T-helper 1 cell treated with Interleukin-12 subunit alpha and Interleukin-12 subunit beta and Interleukin-4 antibody, amounts not matched to agents 30 μg/mL and 1 μg/mL, for 36 hours (primary cell): ENCODE measurements at regions not wholly inside any gene's neighbourhood (a gene's known extent, or its start where the extent isn't known, plus 50 kb on each side); places are given as distances from the start of the nearest gene placed in this dataset.

Experiments used
- H3K27ac Mint-ChIP-seq: one replicate; pipeline ENCODE4 v1.8.0; 2021; ENCODE audit warnings: mild to moderate bottlenecking, mixed read lengths
- H3K27me3 Mint-ChIP-seq: one replicate; pipeline ENCODE4 v1.8.0; 2021; ENCODE audit warnings: low read depth, mixed read lengths
- H3K36me3 Mint-ChIP-seq: one replicate; pipeline ENCODE4 v1.8.0; 2021; ENCODE audit warnings: low read depth, mixed read lengths
- H3K4me1 Mint-ChIP-seq: one replicate; pipeline ENCODE4 v1.8.0; 2021; ENCODE audit warnings: low read depth, mixed read lengths
- H3K4me3 Mint-ChIP-seq: one replicate; pipeline ENCODE4 v1.8.0; 2021; ENCODE audit warnings: mild to moderate bottlenecking, moderate library complexity, mixed read lengths
- H3K9me3 Mint-ChIP-seq: one replicate; pipeline ENCODE4 v1.8.0; 2021; ENCODE audit warnings: mixed read lengths

DNA sequence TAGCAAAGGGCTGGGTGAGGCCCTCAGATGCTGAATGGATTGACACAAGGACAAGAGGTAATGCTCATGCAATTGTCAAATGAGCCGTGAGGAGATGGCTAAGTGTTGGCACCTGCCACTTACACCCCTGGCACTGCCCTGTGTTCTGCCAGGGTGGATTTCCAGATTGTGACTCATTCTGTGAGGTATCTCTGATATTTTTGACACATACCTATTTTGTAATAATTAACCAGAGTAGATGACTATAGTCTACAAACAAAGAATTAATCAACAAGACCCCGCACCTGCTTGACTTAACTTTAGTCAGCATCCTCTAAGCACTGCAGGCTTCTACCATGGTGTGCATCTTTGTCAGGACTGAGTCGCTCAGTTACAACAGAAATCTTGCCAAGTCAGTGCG is 200.8 kb downstream of the DIRAS2 start:
- Mint-ChIP-seq H3K27ac (no peak overlapping the region), H3K4me1 (no peaks in the 10 kb centered on the region), H3K36me3 (no peaks in the 10 kb centered on the region), H3K9me3 (peaks cover 6% of the 10 kb centered on the region), H3K27me3 (peaks cover 20% of the 10 kb centered on the region), H3K4me3 (no peak overlapping the region)

DNA sequence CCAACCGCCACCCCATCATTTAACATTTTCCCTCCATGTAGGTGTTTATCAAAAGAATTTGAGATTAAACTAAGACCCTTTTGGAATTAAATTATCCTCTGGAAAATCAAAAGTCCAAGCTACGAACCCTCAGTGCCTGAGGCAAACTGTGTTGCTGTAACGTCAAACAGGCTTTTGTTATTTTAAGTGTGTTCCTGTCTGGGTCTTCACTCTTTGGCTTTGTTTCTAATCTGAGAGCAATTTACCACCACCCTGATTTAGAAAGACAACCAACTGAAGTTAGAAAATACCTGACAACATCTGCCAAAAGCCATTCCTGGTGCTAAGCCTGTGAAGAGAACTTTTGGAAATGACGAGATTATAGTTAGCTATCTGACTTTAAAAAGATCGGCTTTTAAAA is 199.9 kb downstream of the DIRAS2 start:
- no peak overlapping the region for H3K27ac Mint-ChIP-seq
- H3K4me3 Mint-ChIP-seq, result no peak overlapping the region
- peaks cover 6% of the 10 kb centered on the region for H3K9me3 Mint-ChIP-seq
- no peaks in the 10 kb centered on the region for H3K36me3 Mint-ChIP-seq
- H3K4me1 Mint-ChIP-seq, result no peaks in the 10 kb centered on the region
- H3K27me3 Mint-ChIP-seq, result peaks cover 20% of the 10 kb centered on the region

DNA sequence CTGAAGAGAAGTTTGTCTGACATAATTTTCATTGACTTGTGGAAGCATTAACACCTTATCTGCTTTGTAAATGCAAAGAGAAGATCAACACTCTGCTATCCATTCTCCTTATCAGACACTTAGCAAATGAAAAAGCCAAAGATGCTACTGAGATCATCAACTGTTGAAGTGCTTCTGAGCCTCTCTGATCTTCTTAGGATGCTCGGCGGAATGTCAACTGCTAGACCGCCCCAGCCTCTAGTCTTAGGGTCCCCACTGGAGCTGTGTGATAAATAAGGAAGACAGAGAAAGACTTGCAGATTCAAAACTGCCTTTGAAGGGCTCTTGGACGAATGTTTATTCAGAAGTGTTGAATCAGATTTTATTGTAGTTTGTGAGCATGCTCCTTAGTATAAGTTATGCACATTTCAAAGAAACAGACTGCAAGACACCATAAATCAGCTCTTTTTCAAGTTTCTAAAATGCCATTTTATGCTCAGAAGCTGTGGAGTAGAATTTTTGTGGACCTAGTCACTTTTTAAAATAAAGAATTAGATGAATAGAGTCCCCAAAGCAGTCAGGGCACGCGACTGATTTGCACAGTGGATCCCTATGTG is 197.9 kb downstream of the DIRAS2 start:
- H3K27me3 Mint-ChIP-seq, result peaks cover 13% of the 10 kb centered on the region
- H3K27ac Mint-ChIP-seq, result no peak overlapping the region
- no peaks in the 10 kb centered on the region for H3K36me3 Mint-ChIP-seq
- H3K9me3 Mint-ChIP-seq, result peaks cover 4% of the 10 kb centered on the region
- H3K4me1 Mint-ChIP-seq, result no peaks in the 10 kb centered on the region
- no peak overlapping the region for H3K4me3 Mint-ChIP-seq

- Mint-ChIP-seq H3K9me3 (no peaks in the 10 kb centered on the region), H3K36me3 (no peaks in the 10 kb centered on the region), H3K27me3 (peaks cover 9% of the 10 kb centered on the region), H3K4me1 (no peaks in the 10 kb centered on the region), H3K27ac (no peak overlapping the region), H3K4me3 (no peak overlapping the region)
Observed at GRCh38 chr9:90445391-90445790, 197.2 kb downstream of the DIRAS2 start.

DNA sequence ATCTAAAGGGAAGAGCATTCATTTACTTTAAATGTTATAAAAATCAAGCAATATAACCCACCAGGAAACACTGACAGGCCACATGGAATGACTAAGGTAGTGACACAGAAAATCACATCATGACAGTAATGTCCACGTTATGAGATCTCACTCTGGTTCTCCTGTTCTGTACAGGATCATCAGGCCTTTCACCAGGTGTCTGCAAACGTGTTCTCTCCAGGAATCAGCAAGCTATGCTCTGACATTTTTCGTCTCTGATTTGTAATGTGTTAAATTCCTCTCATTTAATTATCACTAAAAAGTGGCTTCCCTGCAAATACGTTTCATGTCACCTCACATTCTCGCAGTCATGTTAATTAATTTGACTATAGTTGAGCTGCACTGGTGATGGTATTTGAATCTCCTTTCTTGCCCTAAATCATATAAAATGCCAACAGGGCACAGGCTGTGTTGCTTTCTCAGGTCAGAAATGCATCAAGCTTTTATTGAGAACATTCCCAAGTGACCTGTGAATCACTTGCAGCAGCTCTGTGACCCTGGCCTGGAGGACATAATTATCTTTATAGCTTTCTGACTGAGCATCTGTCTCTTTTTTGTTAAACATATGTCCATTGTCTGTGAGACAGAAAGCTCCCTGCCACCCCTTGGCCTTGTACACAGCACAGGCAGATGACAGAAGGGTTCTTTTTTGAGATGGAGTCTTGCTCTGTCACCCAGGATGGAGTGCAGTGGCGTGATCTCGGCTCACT is 196.2 kb downstream of the DIRAS2 start:
- peaks cover 9% of the 10 kb centered on the region for H3K27me3 Mint-ChIP-seq
- H3K9me3 Mint-ChIP-seq, result no peaks in the 10 kb centered on the region
- no peak overlapping the region for H3K27ac Mint-ChIP-seq
- no peaks in the 10 kb centered on the region for H3K36me3 Mint-ChIP-seq
- H3K4me1 Mint-ChIP-seq, result no peaks in the 10 kb centered on the region
- H3K4me3 Mint-ChIP-seq, result no peak overlapping the region

GRCh38 chr9:90447773-90448172 is 194.9 kb downstream of the DIRAS2 start:
- Mint-ChIP-seq H3K27me3 (no peaks in the 10 kb centered on the region), H3K4me3 (no peak overlapping the region), H3K36me3 (no peaks in the 10 kb centered on the region), H3K27ac (no peak overlapping the region), H3K4me1 (no peaks in the 10 kb centered on the region), H3K9me3 (no peaks in the 10 kb centered on the region)

- Mint-ChIP-seq H3K9me3 (no peaks in the 10 kb centered on the region), H3K4me3 (no peak overlapping the region), H3K36me3 (no peaks in the 10 kb centered on the region), H3K4me1 (no peaks in the 10 kb centered on the region), H3K27me3 (no peaks in the 10 kb centered on the region), H3K27ac (no peak overlapping the region)
Observed at GRCh38 chr9:90449213-90449925, 193.3 kb downstream of the DIRAS2 start.

DNA sequence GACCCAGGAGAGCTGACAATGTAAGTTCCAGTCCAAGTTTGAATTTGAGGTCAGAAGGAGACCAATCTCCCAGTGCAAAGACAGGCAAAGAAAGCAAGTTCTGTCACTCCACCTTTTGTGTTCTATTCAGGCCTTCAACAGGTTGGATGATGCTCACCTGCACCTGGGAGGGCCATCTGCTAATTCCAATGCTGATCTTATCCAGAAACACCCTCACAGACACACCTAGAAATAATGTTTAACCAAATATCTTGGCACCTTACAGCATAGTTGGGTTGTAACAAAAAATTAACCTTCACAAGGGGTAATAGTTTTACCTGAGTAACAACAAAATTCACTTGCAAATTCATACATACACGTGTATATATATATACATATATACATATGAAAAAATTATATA is 190.8 kb downstream of the DIRAS2 start:
- H3K36me3 Mint-ChIP-seq, result no peaks in the 10 kb centered on the region
- no peak overlapping the region for H3K27ac Mint-ChIP-seq
- no peak overlapping the region for H3K4me3 Mint-ChIP-seq
- H3K9me3 Mint-ChIP-seq, result no peaks in the 10 kb centered on the region
- H3K4me1 Mint-ChIP-seq, result no peaks in the 10 kb centered on the region
- H3K27me3 Mint-ChIP-seq, result no peaks in the 10 kb centered on the region

- no peak overlapping the region for H3K4me3 Mint-ChIP-seq
- H3K4me1 Mint-ChIP-seq, result no peaks in the 10 kb centered on the region
- no peak overlapping the region for H3K27ac Mint-ChIP-seq
- H3K36me3 Mint-ChIP-seq, result no peaks in the 10 kb centered on the region
- no peaks in the 10 kb centered on the region for H3K9me3 Mint-ChIP-seq
- H3K27me3 Mint-ChIP-seq, result no peaks in the 10 kb centered on the region
Observed at GRCh38 chr9:90455316-90455715, 187.3 kb downstream of the DIRAS2 start.

GRCh38 chr9:90457386-90458190 is 185.0 kb downstream of the DIRAS2 start:
- Mint-ChIP-seq H3K4me1 (no peaks in the 10 kb centered on the region), H3K27ac (no peak overlapping the region), H3K4me3 (no peak overlapping the region), H3K9me3 (no peaks in the 10 kb centered on the region), H3K27me3 (peaks cover 6% of the 10 kb centered on the region), H3K36me3 (no peaks in the 10 kb centered on the region)

- Mint-ChIP-seq H3K27ac (no peak overlapping the region), H3K36me3 (no peaks in the 10 kb centered on the region), H3K4me1 (no peaks in the 10 kb centered on the region), H3K27me3 (peaks cover 6% of the 10 kb centered on the region), H3K4me3 (no peak overlapping the region), H3K9me3 (no peaks in the 10 kb centered on the region)
Observed at GRCh38 chr9:90458485-90458884, 184.1 kb downstream of the DIRAS2 start.

DNA sequence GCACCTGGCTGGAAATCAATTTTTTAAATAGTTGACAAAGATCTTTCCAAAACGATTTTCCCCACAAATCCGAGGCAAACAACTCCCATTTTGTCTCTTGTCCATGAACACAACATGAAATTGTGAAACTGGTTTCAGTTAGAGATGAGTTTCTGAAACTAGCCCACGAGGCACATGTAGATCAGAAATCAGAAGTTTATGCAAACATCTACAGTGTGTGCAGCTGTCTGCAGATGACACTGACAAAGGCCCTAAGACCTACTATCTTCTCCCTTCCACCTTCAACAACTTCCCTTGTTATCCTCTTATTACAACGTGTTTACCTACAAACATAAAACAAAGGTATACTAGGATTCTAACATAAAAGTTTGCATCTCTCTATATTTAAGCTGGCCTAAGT is 183.3 kb downstream of the DIRAS2 start:
- Mint-ChIP-seq H3K4me1 (no peaks in the 10 kb centered on the region), H3K4me3 (no peak overlapping the region), H3K36me3 (no peaks in the 10 kb centered on the region), H3K27ac (no peak overlapping the region), H3K9me3 (no peaks in the 10 kb centered on the region), H3K27me3 (peaks cover 6% of the 10 kb centered on the region)

GRCh38 chr9:90460220-90460619 is 182.4 kb downstream of the DIRAS2 start:
- H3K4me1 Mint-ChIP-seq, result no peaks in the 10 kb centered on the region
- H3K4me3 Mint-ChIP-seq, result no peak overlapping the region
- H3K27me3 Mint-ChIP-seq, result peaks cover 6% of the 10 kb centered on the region
- no peaks in the 10 kb centered on the region for H3K9me3 Mint-ChIP-seq
- no peaks in the 10 kb centered on the region for H3K36me3 Mint-ChIP-seq
- H3K27ac Mint-ChIP-seq, result no peak overlapping the region

GRCh38 chr9:90464978-90465377 is 177.6 kb downstream of the DIRAS2 start:
- Mint-ChIP-seq H3K9me3 (no peaks in the 10 kb centered on the region), H3K27me3 (peaks cover 6% of the 10 kb centered on the region), H3K4me3 (no peak overlapping the region), H3K4me1 (no peaks in the 10 kb centered on the region), H3K27ac (no peak overlapping the region), H3K36me3 (no peaks in the 10 kb centered on the region)
